Neural crest cell (in vitro differentiated cells): ENCODE measurements at regions not wholly inside any gene's neighbourhood (a gene's known extent, or its start where the extent isn't known, plus 50 kb on each side); places are given as distances from the start of the nearest gene placed in this dataset.

ENCODE experiments used
- DNase-seq: peaks from one replicate; pipeline ENCODE4 v3.0.0; 2021; ENCODE audit warnings: low read depth, mixed read lengths, low spot score
- H3K27ac Mint-ChIP-seq: one replicate; pipeline ENCODE4 v1.8.0; 2021; ENCODE audit warnings: mild to moderate bottlenecking, mixed read lengths; ENCODE audit not compliant: unreplicated experiment
- H3K27me3 Mint-ChIP-seq: 2 replicates; pipeline ENCODE4 v1.8.0; 2021; ENCODE audit warnings: low read depth, mild to moderate bottlenecking, mixed read lengths
- H3K36me3 Mint-ChIP-seq: 2 replicates; pipeline ENCODE4 v1.8.0; 2021; ENCODE audit warnings: low read depth, mild to moderate bottlenecking, mixed read lengths
- H3K4me1 Mint-ChIP-seq: 2 replicates; pipeline ENCODE4 v1.8.0; 2021; ENCODE audit warnings: mixed read lengths
- H3K4me3 Mint-ChIP-seq: one replicate; pipeline ENCODE4 v1.8.0; 2021; ENCODE audit warnings: mild to moderate bottlenecking, mixed read lengths
- H3K9me3 Mint-ChIP-seq: 2 replicates; pipeline ENCODE4 v1.8.0; 2021; ENCODE audit warnings: mixed read lengths
- TF ChIP-seq, protein P1 (sequence below): fragments of 200-600 bp; sonication (generic); conservative IDR thresholded peaks from 2 replicates; pipeline ENCODE4 v1.5.0; 2021; ENCODE audit warnings: antibody characterized with exemption, mild to moderate bottlenecking

GRCh38 chr2:106941372-106941993, 55.5 kb upstream of the ST6GAL2 start:
- no peaks in the 10 kb centered on the region for H3K36me3 Mint-ChIP-seq
- H3K27me3 Mint-ChIP-seq: no peaks in the 10 kb centered on the region
- H3K4me3 Mint-ChIP-seq: no peak overlapping the region
- H3K4me1 Mint-ChIP-seq: no peaks in the 10 kb centered on the region
- H3K9me3 Mint-ChIP-seq: peaks cover 6% of the 10 kb centered on the region
- DNase-seq: no peak
- H3K27ac Mint-ChIP-seq: no peak overlapping the region
- TF ChIP-seq, protein P1, sequence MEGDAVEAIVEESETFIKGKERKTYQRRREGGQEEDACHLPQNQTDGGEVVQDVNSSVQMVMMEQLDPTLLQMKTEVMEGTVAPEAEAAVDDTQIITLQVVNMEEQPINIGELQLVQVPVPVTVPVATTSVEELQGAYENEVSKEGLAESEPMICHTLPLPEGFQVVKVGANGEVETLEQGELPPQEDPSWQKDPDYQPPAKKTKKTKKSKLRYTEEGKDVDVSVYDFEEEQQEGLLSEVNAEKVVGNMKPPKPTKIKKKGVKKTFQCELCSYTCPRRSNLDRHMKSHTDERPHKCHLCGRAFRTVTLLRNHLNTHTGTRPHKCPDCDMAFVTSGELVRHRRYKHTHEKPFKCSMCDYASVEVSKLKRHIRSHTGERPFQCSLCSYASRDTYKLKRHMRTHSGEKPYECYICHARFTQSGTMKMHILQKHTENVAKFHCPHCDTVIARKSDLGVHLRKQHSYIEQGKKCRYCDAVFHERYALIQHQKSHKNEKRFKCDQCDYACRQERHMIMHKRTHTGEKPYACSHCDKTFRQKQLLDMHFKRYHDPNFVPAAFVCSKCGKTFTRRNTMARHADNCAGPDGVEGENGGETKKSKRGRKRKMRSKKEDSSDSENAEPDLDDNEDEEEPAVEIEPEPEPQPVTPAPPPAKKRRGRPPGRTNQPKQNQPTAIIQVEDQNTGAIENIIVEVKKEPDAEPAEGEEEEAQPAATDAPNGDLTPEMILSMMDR: no peak

GRCh38 chr2:106943468-106944200, 57.7 kb upstream of the ST6GAL2 start:
- Mint-ChIP-seq H3K27ac (no peak overlapping the region), H3K4me3 (no peak overlapping the region), H3K27me3 (no peaks in the 10 kb centered on the region), H3K4me1 (no peaks in the 10 kb centered on the region), H3K36me3 (no peaks in the 10 kb centered on the region), H3K9me3 (peaks cover 6% of the 10 kb centered on the region)
- DNase-seq: no peak
- TF ChIP-seq, protein P1: no peak

GRCh38 chr2:106944215-106944614, 58.2 kb upstream of the ST6GAL2 start:
- no peaks in the 10 kb centered on the region for H3K4me1 Mint-ChIP-seq
- H3K36me3 Mint-ChIP-seq: no peaks in the 10 kb centered on the region
- DNase-seq: no peak
- H3K9me3 Mint-ChIP-seq: peaks cover 6% of the 10 kb centered on the region
- TF ChIP-seq, protein P1: no peak
- no peak overlapping the region for H3K27ac Mint-ChIP-seq
- H3K4me3 Mint-ChIP-seq: no peak overlapping the region
- no peaks in the 10 kb centered on the region for H3K27me3 Mint-ChIP-seq

- H3K36me3 Mint-ChIP-seq: no peaks in the 10 kb centered on the region
- TF ChIP-seq, protein P1: no peak
- DNase-seq: no peak
- H3K4me3 Mint-ChIP-seq: no peak overlapping the region
- H3K9me3 Mint-ChIP-seq: peaks cover 6% of the 10 kb centered on the region
- no peaks in the 10 kb centered on the region for H3K4me1 Mint-ChIP-seq
- H3K27me3 Mint-ChIP-seq: no peaks in the 10 kb centered on the region
- no peak overlapping the region for H3K27ac Mint-ChIP-seq
Measured at GRCh38 chr2:106948540-106948939, 62.6 kb upstream of the ST6GAL2 start.

DNA sequence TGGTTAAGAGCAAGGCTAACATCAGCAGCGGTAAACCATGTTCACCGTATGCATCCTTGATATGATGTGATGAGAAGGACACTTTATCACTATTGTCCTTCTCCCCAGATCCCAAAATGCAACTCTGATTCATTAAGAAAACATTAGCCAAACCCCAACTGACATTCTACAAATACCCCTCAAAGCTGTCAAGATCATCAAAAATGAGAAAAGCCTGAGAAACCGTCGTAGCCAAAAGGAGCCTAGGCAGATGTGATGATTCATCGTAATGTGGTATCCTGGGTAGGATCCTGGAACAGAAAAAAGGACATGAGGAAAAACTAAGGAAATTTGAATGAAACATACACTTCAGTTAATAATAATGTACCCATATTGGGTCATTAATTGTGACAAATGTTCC, 67.3 kb upstream of the ST6GAL2 start:
- no peaks in the 10 kb centered on the region for H3K27me3 Mint-ChIP-seq

More for the DNA sequence above, 67.3 kb upstream of the ST6GAL2 start:
- TF ChIP-seq, protein P1: no peak
- H3K9me3 Mint-ChIP-seq: peaks cover 4% of the 10 kb centered on the region
- H3K36me3 Mint-ChIP-seq: no peaks in the 10 kb centered on the region
- no peak for DNase-seq
- no peak overlapping the region for H3K4me3 Mint-ChIP-seq
- peaks cover 7% of the 10 kb centered on the region for H3K4me1 Mint-ChIP-seq
- H3K27ac Mint-ChIP-seq: no peak overlapping the region
